PC-9 (cell line): ENCODE measurements at regions not wholly inside any gene's neighbourhood (a gene's known extent, or its start where the extent isn't known, plus 50 kb on each side); places are given as distances from the start of the nearest gene placed in this dataset.

ENCODE experiments used
- EZH2 ChIP-seq: fragments of 200-600 bp; sonication (generic); IDR thresholded peaks from 2 replicates; pipeline ENCODE4 v1.8.0; 2017; ENCODE audit warnings: antibody characterized with exemption, low read depth
- TF ChIP-seq, protein P1 (sequence below): fragments of 200-600 bp; sonication (generic); conservative IDR thresholded peaks from 2 replicates; pipeline ENCODE4 v1.6.1; 2017; ENCODE audit warnings: mixed run types, antibody characterized with exemption, mild to moderate bottlenecking, moderate library complexity

DNA sequence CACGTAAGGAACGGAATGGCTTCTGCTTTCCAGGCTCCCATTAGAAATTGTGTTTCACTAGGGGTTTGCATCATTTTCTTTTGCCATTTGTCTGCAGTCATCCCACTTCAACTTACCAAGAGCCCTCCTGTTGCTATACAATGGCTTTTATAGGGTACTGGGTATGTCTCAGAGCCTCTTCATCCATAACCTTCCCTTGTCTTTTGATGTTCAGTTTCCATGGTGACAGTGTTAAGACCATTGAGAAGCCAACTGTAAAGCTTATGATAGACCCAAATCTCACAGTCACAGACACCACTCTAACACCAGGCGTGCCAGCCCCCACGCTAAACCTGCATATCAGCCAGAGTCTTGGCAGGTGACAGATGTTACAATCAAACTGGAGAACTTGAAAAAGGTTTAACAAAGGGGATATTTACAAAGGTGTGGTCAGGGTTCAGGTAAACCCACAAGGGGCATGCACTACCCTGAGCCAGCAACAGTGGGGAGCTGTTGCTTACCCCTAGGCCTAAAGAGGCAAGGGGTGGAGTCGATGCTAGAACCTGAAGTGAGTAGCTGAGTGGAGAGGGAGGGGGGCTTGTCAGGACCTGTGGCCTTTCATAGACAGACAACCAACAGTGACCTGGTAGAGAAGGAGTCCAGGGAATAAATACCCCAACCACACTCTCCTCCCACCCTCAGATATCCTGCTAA is 53.2 kb upstream of the ABLIM1 start:
- TF ChIP-seq, protein P1, sequence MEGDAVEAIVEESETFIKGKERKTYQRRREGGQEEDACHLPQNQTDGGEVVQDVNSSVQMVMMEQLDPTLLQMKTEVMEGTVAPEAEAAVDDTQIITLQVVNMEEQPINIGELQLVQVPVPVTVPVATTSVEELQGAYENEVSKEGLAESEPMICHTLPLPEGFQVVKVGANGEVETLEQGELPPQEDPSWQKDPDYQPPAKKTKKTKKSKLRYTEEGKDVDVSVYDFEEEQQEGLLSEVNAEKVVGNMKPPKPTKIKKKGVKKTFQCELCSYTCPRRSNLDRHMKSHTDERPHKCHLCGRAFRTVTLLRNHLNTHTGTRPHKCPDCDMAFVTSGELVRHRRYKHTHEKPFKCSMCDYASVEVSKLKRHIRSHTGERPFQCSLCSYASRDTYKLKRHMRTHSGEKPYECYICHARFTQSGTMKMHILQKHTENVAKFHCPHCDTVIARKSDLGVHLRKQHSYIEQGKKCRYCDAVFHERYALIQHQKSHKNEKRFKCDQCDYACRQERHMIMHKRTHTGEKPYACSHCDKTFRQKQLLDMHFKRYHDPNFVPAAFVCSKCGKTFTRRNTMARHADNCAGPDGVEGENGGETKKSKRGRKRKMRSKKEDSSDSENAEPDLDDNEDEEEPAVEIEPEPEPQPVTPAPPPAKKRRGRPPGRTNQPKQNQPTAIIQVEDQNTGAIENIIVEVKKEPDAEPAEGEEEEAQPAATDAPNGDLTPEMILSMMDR: no peak
- no peak for TF ChIP-seq EZH2
